Tibial artery (tissue), 4 donors: ENCODE measurements at regions not wholly inside any gene's neighbourhood (a gene's known extent, or its start where the extent isn't known, plus 50 kb on each side); places are given as distances from the start of the nearest gene placed in this dataset.
"Not testable (repeated sequence)": the region's sequence is repeated elsewhere in the genome, so short reads cannot be mapped to it uniquely, and the experiment has no call there.

Experiments
- DNase-seq, 2 donors: peaks; one replicate each; pipeline ENCODE4 v3.0.0-alpha.2; 2019
- H3K27ac ChIP-seq, 2 donors: fragments of 200-600 bp; sonication (generic) in 1 of 2; 1 replicate in 1 of 2; 2 replicates in 1 of 2; pipeline ENCODE4 v1.5.1; 2018 to 2019; ENCODE audit warnings: mild to moderate bottlenecking in 1 of 2
- H3K27me3 ChIP-seq, 2 donors: fragments of 200-600 bp; sonication (generic) in 1 of 2; one replicate each; pipeline versions ENCODE4 v1.5.1 to v1.6.0; 2016 to 2019
- H3K36me3 ChIP-seq, 3 donors: fragments of 200-600 bp; sonication (generic) in 2 of 3; one replicate each; pipeline ENCODE4 v1.5.1; 2016 to 2019; ENCODE audit warnings: mild to moderate bottlenecking in 2 of 3
- H3K4me1 ChIP-seq, 4 donors: fragments of 200-600 bp; sonication (generic) in 2 of 4; 1 replicate in 3 of 4; 2 replicates in 1 of 4; pipeline ENCODE4 v1.5.1; 2016 to 2019
- H3K4me3 ChIP-seq, 2 donors: fragments of 200-600 bp; sonication (generic) in 1 of 2; 1 replicate in 1 of 2; 2 replicates in 1 of 2; pipeline ENCODE4 v1.5.1; 2018 to 2019; ENCODE audit warnings: mild to moderate bottlenecking in 2 of 2
- H3K9me3 ChIP-seq, 3 donors: fragments of 200-600 bp; sonication (generic) in 1 of 3; one replicate each; pipeline ENCODE4 v1.5.1; 2016 to 2019
- intact Hi-C: fragments of 100-400 bp; cut with DNase I; formaldehyde crosslinking; loops from one replicate; pipeline ENCODE4 v1.15.0; 2023; ENCODE audit warnings: low total_unique reads
- TF ChIP-seq, protein P1 (sequence below), 2 experiments: fragments of 200-600 bp in 1 of 2; fragments of 450-650 bp in 1 of 2; IDR thresholded peaks; one replicate each; pipeline ENCODE4 v1.5.1; 2017 to 2019; ENCODE audit warnings: antibody characterized with exemption in 2 of 2, mild to moderate bottlenecking in 1 of 2, moderate library complexity in 1 of 2

GRCh38 chr12:105440037-105440664 is 109.7 kb downstream of the C12orf75 start:
- TF ChIP-seq, protein P1, sequence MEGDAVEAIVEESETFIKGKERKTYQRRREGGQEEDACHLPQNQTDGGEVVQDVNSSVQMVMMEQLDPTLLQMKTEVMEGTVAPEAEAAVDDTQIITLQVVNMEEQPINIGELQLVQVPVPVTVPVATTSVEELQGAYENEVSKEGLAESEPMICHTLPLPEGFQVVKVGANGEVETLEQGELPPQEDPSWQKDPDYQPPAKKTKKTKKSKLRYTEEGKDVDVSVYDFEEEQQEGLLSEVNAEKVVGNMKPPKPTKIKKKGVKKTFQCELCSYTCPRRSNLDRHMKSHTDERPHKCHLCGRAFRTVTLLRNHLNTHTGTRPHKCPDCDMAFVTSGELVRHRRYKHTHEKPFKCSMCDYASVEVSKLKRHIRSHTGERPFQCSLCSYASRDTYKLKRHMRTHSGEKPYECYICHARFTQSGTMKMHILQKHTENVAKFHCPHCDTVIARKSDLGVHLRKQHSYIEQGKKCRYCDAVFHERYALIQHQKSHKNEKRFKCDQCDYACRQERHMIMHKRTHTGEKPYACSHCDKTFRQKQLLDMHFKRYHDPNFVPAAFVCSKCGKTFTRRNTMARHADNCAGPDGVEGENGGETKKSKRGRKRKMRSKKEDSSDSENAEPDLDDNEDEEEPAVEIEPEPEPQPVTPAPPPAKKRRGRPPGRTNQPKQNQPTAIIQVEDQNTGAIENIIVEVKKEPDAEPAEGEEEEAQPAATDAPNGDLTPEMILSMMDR (IDR thresholded peaks at IDR 0.05): no peak
- H3K4me1 ChIP-seq: no peaks in the 10 kb centered on the region
- intact Hi-C loops: no loop called here
- no peak overlapping the region for H3K27ac ChIP-seq
- H3K27me3 ChIP-seq: no peaks in the 10 kb centered on the region
- no peaks in the 10 kb centered on the region for H3K9me3 ChIP-seq
- H3K36me3 ChIP-seq: no peaks in the 10 kb centered on the region
- H3K4me3 ChIP-seq: no peak overlapping the region
- no peak for DNase-seq

DNA sequence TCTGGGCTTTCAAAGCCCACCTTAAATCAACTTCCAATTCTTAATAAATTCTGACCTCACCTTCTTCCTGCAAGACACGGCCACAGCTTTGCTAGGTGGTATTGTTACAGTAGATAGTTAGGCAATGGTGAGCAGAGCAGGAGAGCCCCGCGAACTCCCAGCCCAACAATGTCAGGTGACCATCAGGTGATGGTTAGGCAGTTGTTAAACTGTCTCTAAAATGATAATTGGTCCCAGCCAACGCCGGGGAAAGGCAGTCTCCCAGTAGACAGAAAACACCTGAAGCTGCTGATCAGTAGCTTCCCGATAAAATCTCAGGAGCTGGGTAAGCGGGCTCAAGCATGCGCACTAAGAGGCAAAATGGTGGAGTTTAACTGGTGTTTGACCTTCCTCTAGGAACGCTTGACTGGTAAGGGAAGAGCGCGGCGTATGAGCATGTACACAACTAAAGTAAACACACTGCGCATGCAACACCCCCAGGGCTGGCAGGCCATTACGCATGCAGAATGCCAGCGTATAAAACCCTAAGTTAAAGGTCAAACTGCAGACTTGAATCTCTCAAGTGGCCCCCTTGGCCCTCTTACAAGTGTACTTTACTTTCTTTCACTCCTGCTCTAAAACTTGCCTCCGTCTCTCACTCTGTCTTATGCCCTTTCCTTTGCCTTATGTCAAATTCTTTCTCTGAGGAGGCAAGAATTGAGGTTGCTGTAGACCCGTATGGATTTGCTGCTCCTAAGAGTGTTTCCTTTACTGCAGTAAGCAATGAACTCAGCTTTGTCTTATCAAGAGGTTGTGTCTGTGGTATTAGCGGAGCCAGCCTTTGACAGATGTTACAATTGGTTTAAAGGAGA is 113.5 kb downstream of the C12orf75 start:
- no peaks in the 10 kb centered on the region for H3K27me3 ChIP-seq
- H3K36me3 ChIP-seq: no peaks in the 10 kb centered on the region
- no peaks in the 10 kb centered on the region for H3K4me1 ChIP-seq
- TF ChIP-seq, protein P1 (IDR thresholded peaks at IDR 0.05): no peak
- H3K9me3 ChIP-seq: no peaks in the 10 kb centered on the region
- H3K4me3 ChIP-seq: no peak overlapping the region
- no peak overlapping the region for H3K27ac ChIP-seq
- intact Hi-C loops: no loop called here
- no peak for DNase-seq

DNA sequence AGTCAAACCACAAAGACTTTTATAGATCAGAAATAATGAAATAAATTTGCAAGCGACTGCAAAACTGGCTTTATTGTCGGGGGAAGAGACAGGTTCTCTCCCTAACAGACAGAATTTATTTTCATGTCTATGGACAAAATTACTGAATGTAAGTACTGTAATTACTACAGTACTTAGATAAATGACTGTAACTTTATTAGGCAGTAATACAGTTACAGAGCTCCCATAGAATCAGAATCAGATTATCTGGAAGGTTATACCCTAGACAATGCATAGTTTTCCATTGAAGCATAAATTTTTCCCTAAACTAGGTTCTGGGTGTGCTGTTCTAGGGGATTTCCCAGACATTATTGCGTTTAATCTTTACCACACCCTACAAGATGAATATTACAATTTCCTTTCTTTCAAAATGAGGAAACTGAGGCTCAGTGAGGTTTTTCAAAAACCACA is 114.2 kb downstream of the C12orf75 start:
- intact Hi-C loops: no loop called here
- no peak for DNase-seq
- no peak overlapping the region for H3K27ac ChIP-seq
- no peaks in the 10 kb centered on the region for H3K27me3 ChIP-seq
- no peak overlapping the region for H3K4me3 ChIP-seq
- no peaks in the 10 kb centered on the region for H3K4me1 ChIP-seq
- no peaks in the 10 kb centered on the region for H3K9me3 ChIP-seq
- TF ChIP-seq, protein P1 (IDR thresholded peaks at IDR 0.05): no peak
- no peaks in the 10 kb centered on the region for H3K36me3 ChIP-seq

GRCh38 chr12:105445249-105445648 is 114.8 kb downstream of the C12orf75 start:
- Histone ChIP-seq H3K9me3 (no peaks in the 10 kb centered on the region), H3K36me3 (no peaks in the 10 kb centered on the region), H3K27me3 (no peaks in the 10 kb centered on the region), H3K27ac (no peak overlapping the region), H3K4me3 (no peak overlapping the region), H3K4me1 (no peaks in the 10 kb centered on the region)
- intact Hi-C loops: no loop called here
- TF ChIP-seq, protein P1 (IDR thresholded peaks at IDR 0.05): no peak
- DNase-seq: no peak

DNA sequence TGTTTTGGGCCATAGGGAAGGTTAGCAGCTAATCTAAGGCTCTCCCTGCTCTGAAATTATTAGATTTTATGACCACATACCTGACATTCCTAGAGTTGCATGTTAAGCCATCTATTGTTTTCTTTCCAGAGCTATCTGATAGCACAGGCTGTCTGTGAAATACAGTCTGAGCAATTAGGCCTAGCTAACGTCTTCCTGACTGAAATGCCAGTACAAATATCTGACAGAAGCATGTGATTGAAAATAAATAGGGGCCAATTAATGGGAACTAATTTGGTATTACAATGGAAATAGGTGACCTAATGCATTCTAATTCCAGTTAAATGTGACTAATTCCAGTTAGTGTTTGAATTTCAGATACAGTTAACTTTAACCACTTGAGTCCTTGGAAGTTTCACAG is 115.2 kb downstream of the C12orf75 start:
- DNase-seq: no peak
- Histone ChIP-seq H3K27me3 (no peaks in the 10 kb centered on the region), H3K4me1 (no peaks in the 10 kb centered on the region), H3K36me3 (no peaks in the 10 kb centered on the region), H3K9me3 (no peaks in the 10 kb centered on the region), H3K4me3 (no peak overlapping the region), H3K27ac (no peak overlapping the region)
- TF ChIP-seq, protein P1 (IDR thresholded peaks at IDR 0.05): no peak
- intact Hi-C loops: no loop called here

DNA sequence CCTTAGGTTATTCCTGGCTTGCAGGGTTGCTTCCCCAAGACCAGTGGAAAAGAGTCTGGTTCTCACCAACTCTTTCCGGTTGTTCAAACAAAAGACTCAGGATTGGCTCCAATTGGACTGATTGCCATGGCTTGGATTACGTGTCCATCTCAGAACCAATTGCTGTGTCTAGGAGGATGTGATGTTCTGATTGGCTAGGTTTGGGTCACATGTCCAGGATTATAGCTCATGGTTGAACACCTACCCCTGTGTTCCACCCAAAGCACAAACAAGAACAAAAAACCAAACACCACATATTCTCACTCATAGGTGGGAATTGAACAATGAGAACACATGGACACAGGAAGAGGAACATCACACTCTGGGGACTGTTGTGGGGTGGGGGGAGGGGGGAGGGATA is 116.0 kb downstream of the C12orf75 start:
- intact Hi-C loops: not testable (repeated sequence)

More for the DNA sequence above, 116.0 kb downstream of the C12orf75 start:
- H3K4me1 ChIP-seq, H3K27me3 ChIP-seq, H3K27ac ChIP-seq, H3K4me3 ChIP-seq, H3K9me3 ChIP-seq, H3K36me3 ChIP-seq, DNase-seq: not testable (repeated sequence)
